Keratinocyte (primary cell): ENCODE measurements at regions not wholly inside any gene's neighbourhood (a gene's known extent, or its start where the extent isn't known, plus 50 kb on each side); places are given as distances from the start of the nearest gene placed in this dataset.

Source experiments
- DNase-seq: peaks from one replicate; pipeline ENCODE4 v3.0.0-alpha.2; 2011; ENCODE audit warnings: low read depth, missing footprints, low spot score
- FAIRE-seq: peaks from 2 replicates; lab custom pipeline; 2011; peaks lifted over from hg19 to GRCh38; lab: Jason Lieb, UNC
- H2AFZ ChIP-seq: 2 replicates; pipeline ENCODE4 v1.6.0; 2012; ENCODE audit warnings: low read length, control low read depth, inconsistent platforms; ENCODE audit not compliant: control insufficient read depth
- H3K27ac ChIP-seq: 2 replicates; pipeline ENCODE4 v1.5.1; 2011; ENCODE audit warnings: low read length; ENCODE audit not compliant: control insufficient read depth, insufficient read depth
- H3K27me3 ChIP-seq: 3 replicates; pipeline ENCODE4 v1.6.0; 2011; ENCODE audit warnings: low read length; ENCODE audit not compliant: control insufficient read depth, insufficient read depth; ENCODE audit errors: extremely low read depth
- H3K36me3 ChIP-seq, 2 experiments: 2 replicates in 1 of 2; 3 replicates in 1 of 2; pipeline ENCODE4 v1.5.1; 2011; ENCODE audit warnings: low read length in 2 of 2, mild to moderate bottlenecking in 1 of 2; ENCODE audit not compliant: control insufficient read depth in 2 of 2, insufficient read depth in 2 of 2; ENCODE audit errors: extremely low read depth in 1 of 2
- H3K4me1 ChIP-seq: 3 replicates; pipeline ENCODE4 v1.5.1; 2011; ENCODE audit warnings: low read length; ENCODE audit not compliant: control insufficient read depth, insufficient read depth; ENCODE audit errors: extremely low read depth
- H3K4me2 ChIP-seq: 3 replicates; pipeline ENCODE4 v1.6.0; 2011; ENCODE audit warnings: low read depth, low read length; ENCODE audit not compliant: control insufficient read depth, insufficient read depth; ENCODE audit errors: extremely low read depth
- H3K4me3 ChIP-seq, 3 experiments: fragments of 200-600 bp in 1 of 3; sonication (generic) in 1 of 3; 2 replicates in 2 of 3; 3 replicates in 1 of 3; pipeline ENCODE4 v1.5.1; 2011 to 2016; ENCODE audit warnings: low read length in 3 of 3, mild to moderate bottlenecking in 3 of 3, control low read depth in 2 of 3, inconsistent platforms in 1 of 3, low read depth in 1 of 3, mixed read lengths in 1 of 3, mixed run types in 1 of 3, moderate library complexity in 1 of 3; ENCODE audit not compliant: control insufficient read depth in 2 of 3, insufficient read depth in 2 of 3; ENCODE audit errors: extremely low read depth in 1 of 3
- H3K79me2 ChIP-seq: 2 replicates; pipeline ENCODE4 v1.6.0; 2012; ENCODE audit warnings: low read length; ENCODE audit not compliant: control insufficient read depth, insufficient read depth
- H3K9ac ChIP-seq: 3 replicates; pipeline ENCODE4 v1.6.0; 2011; ENCODE audit warnings: low read length; ENCODE audit not compliant: control insufficient read depth, insufficient read depth; ENCODE audit errors: extremely low read depth
- H3K9me1 ChIP-seq: 3 replicates; pipeline ENCODE4 v1.6.0; 2011; ENCODE audit warnings: low read length; ENCODE audit not compliant: control insufficient read depth, insufficient read depth; ENCODE audit errors: extremely low read depth
- H3K9me3 ChIP-seq: 2 replicates; pipeline ENCODE4 v1.5.1; 2012; ENCODE audit warnings: low read depth, low read length; ENCODE audit not compliant: control insufficient read depth
- H4K20me1 ChIP-seq: 3 replicates; pipeline ENCODE4 v1.6.0; 2011; ENCODE audit warnings: low read length; ENCODE audit not compliant: control insufficient read depth, insufficient read depth; ENCODE audit errors: extremely low read depth
- CTCF ChIP-seq, 3 experiments: IDR thresholded peaks in 1 of 3; conservative IDR thresholded peaks in 1 of 3; optimal IDR thresholded peaks in 1 of 3; 2 replicates in 2 of 3; 3 replicates in 1 of 3; pipeline versions ENCODE3 to v1.5.1; 2011; ENCODE audit warnings: low read length in 3 of 3, mild to moderate bottlenecking in 3 of 3, moderate library complexity in 2 of 3, control low read depth in 1 of 3, inconsistent platforms in 1 of 3; ENCODE audit not compliant: insufficient read depth in 2 of 3; ENCODE audit errors: extremely low read depth in 1 of 3
- EZH2 ChIP-seq: IDR thresholded peaks from one replicate; pipeline ENCODE4 v1.6.1; 2012; ENCODE audit warnings: inconsistent platforms, mild to moderate bottlenecking, low read length, moderate library complexity
- dilution Hi-C: fragments of 300-500 bp; cut with MboI; formaldehyde crosslinking; loops from one replicate; pipeline ENCODE4 v1.7.0; 2020; ENCODE audit warnings: low sequenced_read_pairs; ENCODE audit not compliant: extremely low pct_ligation_motif_present

DNA sequence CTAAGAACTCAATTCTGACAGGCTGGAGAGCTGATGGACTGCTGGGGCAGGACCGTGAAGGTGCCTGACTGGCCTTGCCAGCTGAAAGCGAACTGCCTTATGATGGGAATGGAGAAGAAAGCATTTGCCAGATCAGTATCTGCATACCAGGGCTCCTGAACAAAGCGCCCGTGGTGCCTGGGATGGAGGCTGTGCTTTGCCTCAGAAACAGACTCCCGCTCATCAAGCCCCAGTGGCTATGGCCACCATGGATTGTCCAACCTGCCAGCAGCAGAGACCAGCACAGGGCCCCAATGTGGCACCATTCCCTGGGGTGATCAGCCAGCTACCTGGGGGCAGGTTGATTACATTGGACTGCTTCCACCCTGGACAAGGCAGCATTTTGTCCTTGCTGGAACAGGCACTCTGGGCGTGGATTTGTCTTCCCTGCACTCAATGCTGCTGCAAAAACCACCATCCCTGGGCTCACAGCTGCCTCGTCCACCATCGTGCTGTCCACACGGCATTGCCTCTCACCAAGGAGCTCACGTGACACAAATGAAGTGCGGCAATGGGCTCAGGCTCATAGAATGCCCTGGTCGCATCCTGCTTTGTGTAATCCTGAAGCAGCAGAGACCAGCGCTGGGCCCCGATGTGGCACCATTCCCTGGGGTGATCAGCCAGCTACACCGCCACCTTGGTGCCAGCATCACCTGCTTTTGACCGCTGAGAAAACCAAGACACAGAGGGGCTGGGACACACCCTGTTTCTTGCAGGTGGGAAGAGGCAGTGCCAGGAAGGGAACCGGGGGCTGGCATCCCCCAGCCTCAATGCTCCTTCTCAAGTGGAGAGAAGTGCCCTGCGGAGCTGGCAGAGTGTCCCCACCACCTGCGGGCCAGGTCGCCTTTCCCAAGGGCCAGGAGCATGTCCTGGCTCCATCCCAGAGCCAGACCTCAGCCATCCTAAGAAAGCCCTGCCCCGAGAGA is 1367.5 kb downstream of the BRD1 start:
- Histone ChIP-seq H3K27me3 (no peaks in the 10 kb centered on the region), H3K79me2 (no peaks in the 10 kb centered on the region), H2AFZ (no peak overlapping the region), H3K9me3 (peaks cover 10% of the 10 kb centered on the region), H3K4me3 (no peak overlapping the region), H3K9me1 (no peaks in the 10 kb centered on the region), H3K27ac (no peak overlapping the region), H3K4me1 (no peaks in the 10 kb centered on the region), H3K9ac (no peak overlapping the region), H3K4me2 (no peak overlapping the region), H3K36me3 (no peaks in the 10 kb centered on the region), H4K20me1 (no peaks in the 10 kb centered on the region)
- DNase-seq (no peak), FAIRE-seq (no peak)
- no peak for TF ChIP-seq CTCF (optimal IDR thresholded peaks at IDR 0.05 in 1 of 3, IDR thresholded peaks at IDR 0.05 in 1 of 3, conservative IDR thresholded peaks at IDR 0.05 in 1 of 3; ENCODE audit: extremely low read depth in 1 of 3, insufficient read depth in 2 of 3, low read length in 3 of 3)
- TF ChIP-seq EZH2, result no peak
- dilution Hi-C loops, result no loop called here

DNA sequence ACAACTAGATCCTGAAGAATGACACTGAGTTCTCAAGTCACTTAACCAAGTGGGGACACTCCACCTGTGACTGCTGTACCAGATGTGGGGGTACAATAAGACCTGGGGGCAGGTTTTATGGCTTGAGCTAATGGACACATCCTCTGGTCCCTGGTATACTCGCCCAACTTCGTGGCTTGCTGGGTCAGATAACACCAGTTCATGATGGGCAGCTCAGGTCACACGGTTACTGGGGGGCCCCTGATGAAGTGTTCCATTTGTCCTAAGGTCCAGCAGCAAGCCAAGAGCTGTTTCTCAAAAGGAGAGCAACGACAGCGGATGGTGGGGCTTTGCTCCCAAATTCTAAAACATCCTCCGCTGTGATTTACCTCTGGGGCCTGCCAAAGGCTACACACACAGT is 1368.4 kb downstream of the BRD1 start:
- H3K4me2 ChIP-seq, result no peak overlapping the region
- no peaks in the 10 kb centered on the region for H3K27me3 ChIP-seq
- H3K36me3 ChIP-seq, result no peaks in the 10 kb centered on the region
- no peak overlapping the region for H3K27ac ChIP-seq
- no peak overlapping the region for H3K4me3 ChIP-seq
- FAIRE-seq, result no peak
- H3K9me1 ChIP-seq, result no peaks in the 10 kb centered on the region
- no peaks in the 10 kb centered on the region for H3K79me2 ChIP-seq
- no peak overlapping the region for H2AFZ ChIP-seq
- H3K9me3 ChIP-seq, result peaks cover 9% of the 10 kb centered on the region
- no peak overlapping the region for H3K9ac ChIP-seq
- H4K20me1 ChIP-seq, result no peaks in the 10 kb centered on the region
- no peaks in the 10 kb centered on the region for H3K4me1 ChIP-seq
- dilution Hi-C loops, result no loop called here
- no peak for DNase-seq
- no peak for TF ChIP-seq CTCF (optimal IDR thresholded peaks at IDR 0.05 in 1 of 3, IDR thresholded peaks at IDR 0.05 in 1 of 3, conservative IDR thresholded peaks at IDR 0.05 in 1 of 3; ENCODE audit: extremely low read depth in 1 of 3, insufficient read depth in 2 of 3, low read length in 3 of 3)
- TF ChIP-seq EZH2, result no peak
